ENCODE measurements at regions not wholly inside any gene's neighbourhood (a gene's known extent, or its start where the extent isn't known, plus 50 kb on each side); places are given as distances from the start of the nearest gene placed in this dataset.

DNA sequence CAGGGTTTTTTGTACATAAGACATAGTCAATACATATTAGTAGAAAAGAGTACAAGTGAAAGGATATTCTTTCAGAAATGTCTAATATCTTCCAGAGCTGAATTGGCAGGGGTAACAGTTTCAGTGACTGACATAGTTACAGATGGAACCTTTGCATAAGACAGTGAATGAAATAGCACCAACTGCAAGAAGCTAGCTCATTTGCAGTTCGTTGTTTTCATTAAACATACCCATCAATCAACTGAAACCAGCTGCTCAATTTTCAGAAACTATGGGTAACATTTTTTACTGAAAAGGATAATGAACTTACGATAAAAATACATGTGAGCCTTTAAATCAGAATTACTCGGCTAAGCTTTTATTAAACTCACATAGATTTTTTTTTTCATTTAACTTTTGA, 93.9 kb upstream of the EPHA3 start:
- ChIA-PET CTCF (no interaction called here), POLR2A (interaction anchor here (0.6 kb wide), 1 partner anchor 26 kb away, joined by 16 read pairs; no protein-coding TSS in a partner anchor)
- Histone ChIP-seq H3K4me2 (no peak overlapping the region), H3K4me1 (no peaks in the 10 kb centered on the region), H3K27ac (no peak overlapping the region), H3K4me3 (no peak overlapping the region), H3K9me3 (no peaks in the 10 kb centered on the region)
- ATAC-seq: no peak
- no peak for DNase-seq (ENCODE audit: low read depth in 1 of 2, low spot score in 1 of 2)
- no peak for FAIRE-seq
- TF ChIP-seq SREBF2 (IDR thresholded peaks at IDR 0.05) (no peak), CBX8 (IDR thresholded peaks at IDR 0.05) (no peak), GATA3 (IDR thresholded peaks at IDR 0.05; ENCODE audit: borderline replicate concordance) (no peak), TP53 (CRISPR knock-in tag; IDR thresholded peaks at IDR 0.05) (no peak), SMC3 (IDR thresholded peaks at IDR 0.05) (no peak), EHMT2 (IDR thresholded peaks at IDR 0.05; ENCODE audit: low read depth) (no peak), POLR2A (IDR thresholded peaks at IDR 0.05; ENCODE audit: low read length) (no peak), CBX2 (IDR thresholded peaks at IDR 0.05; ENCODE audit: borderline replicate concordance, low read depth) (no peak), HEYL (CRISPR knock-in tag; IDR thresholded peaks at IDR 0.05) (no peak), PHF8 (IDR thresholded peaks at IDR 0.05; ENCODE audit: borderline replicate concordance, low read depth) (no peak), MYC (IDR thresholded peaks at IDR 0.05; ENCODE audit: borderline replicate concordance, low read length) (no peak)
- TF ChIP-seq, protein P1, sequence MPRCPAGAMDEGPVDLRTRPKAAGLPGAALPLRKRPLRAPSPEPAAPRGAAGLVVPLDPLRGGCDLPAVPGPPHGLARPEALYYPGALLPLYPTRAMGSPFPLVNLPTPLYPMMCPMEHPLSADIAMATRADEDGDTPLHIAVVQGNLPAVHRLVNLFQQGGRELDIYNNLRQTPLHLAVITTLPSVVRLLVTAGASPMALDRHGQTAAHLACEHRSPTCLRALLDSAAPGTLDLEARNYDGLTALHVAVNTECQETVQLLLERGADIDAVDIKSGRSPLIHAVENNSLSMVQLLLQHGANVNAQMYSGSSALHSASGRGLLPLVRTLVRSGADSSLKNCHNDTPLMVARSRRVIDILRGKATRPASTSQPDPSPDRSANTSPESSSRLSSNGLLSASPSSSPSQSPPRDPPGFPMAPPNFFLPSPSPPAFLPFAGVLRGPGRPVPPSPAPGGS (IDR thresholded peaks at IDR 0.05): no peak
- TF ChIP-seq, protein P2, sequence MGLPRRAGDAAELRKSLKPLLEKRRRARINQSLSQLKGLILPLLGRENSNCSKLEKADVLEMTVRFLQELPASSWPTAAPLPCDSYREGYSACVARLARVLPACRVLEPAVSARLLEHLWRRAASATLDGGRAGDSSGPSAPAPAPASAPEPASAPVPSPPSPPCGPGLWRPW (IDR thresholded peaks at IDR 0.05): no peak
- TF ChIP-seq, protein P3, sequence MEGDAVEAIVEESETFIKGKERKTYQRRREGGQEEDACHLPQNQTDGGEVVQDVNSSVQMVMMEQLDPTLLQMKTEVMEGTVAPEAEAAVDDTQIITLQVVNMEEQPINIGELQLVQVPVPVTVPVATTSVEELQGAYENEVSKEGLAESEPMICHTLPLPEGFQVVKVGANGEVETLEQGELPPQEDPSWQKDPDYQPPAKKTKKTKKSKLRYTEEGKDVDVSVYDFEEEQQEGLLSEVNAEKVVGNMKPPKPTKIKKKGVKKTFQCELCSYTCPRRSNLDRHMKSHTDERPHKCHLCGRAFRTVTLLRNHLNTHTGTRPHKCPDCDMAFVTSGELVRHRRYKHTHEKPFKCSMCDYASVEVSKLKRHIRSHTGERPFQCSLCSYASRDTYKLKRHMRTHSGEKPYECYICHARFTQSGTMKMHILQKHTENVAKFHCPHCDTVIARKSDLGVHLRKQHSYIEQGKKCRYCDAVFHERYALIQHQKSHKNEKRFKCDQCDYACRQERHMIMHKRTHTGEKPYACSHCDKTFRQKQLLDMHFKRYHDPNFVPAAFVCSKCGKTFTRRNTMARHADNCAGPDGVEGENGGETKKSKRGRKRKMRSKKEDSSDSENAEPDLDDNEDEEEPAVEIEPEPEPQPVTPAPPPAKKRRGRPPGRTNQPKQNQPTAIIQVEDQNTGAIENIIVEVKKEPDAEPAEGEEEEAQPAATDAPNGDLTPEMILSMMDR (IDR thresholded peaks at IDR 0.05): no peak
- WGBS (ENCODE audit: missing lambda C conversion rate): 3% methylated on average over 3 of the region's 3 CpGs

DNA sequence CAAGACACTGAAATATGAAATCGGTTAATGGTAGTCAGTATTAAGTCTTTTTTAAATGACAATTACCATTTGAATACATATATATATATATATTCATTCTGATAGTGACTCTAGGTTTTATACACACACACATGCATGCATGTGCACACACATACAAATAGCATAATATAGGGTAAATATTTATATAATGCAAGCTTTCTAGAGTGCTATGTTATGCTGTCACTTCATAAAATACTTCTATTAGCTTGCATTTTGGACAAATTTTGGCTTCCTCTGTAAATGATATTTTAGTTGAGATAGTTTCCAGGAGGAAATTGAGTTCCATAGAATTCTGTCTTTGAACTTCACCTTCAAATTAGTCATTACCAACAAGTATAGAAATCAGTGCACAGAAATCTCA, 89.9 kb upstream of the EPHA3 start:
- no peak overlapping the region for H3K4me3 ChIP-seq
- FAIRE-seq (no peak), DNase-seq (ENCODE audit: low read depth in 1 of 2, low spot score in 1 of 2) (no peak), ATAC-seq (no peak)
- POLR2A ChIA-PET: no interaction called here
- no peak overlapping the region for H3K27ac ChIP-seq
- TF ChIP-seq RNF2 (IDR thresholded peaks at IDR 0.05; ENCODE audit: borderline replicate concordance, low read depth) (no peak), MAFK (IDR thresholded peaks at IDR 0.05; ENCODE audit: partially characterized antibody) (no peak), POLR2A (IDR thresholded peaks at IDR 0.05; ENCODE audit: low read length) (no peak), POLR2AphosphoS2 (conservative IDR thresholded peaks at IDR 0.05; ENCODE audit: low read length) (no peak), HDAC2 (IDR thresholded peaks at IDR 0.05) (no peak), FOXS1 (CRISPR knock-in tag; IDR thresholded peaks at IDR 0.05) (no peak), NFE2L2 (conservative IDR thresholded peaks at IDR 0.05; ENCODE audit: low read length) (no peak), BHLHE40 (IDR thresholded peaks at IDR 0.05; ENCODE audit: low read depth, low read length) (no peak), SREBF2 (IDR thresholded peaks at IDR 0.05) (no peak), HEYL (CRISPR knock-in tag; IDR thresholded peaks at IDR 0.05) (no peak), HOXA7 (CRISPR knock-in tag; IDR thresholded peaks at IDR 0.05) (no peak), JUN (IDR thresholded peaks at IDR 0.05) (no peak), EHF (CRISPR knock-in tag; IDR thresholded peaks at IDR 0.05) (no peak), CHD4 (IDR thresholded peaks at IDR 0.05; ENCODE audit: borderline replicate concordance) (no peak), EP300 (IDR thresholded peaks at IDR 0.05) (no peak), EHMT2 (IDR thresholded peaks at IDR 0.05; ENCODE audit: low read depth) (no peak), TFCP2L1 (CRISPR knock-in tag; IDR thresholded peaks at IDR 0.05) (no peak), CHD2 (IDR thresholded peaks at IDR 0.05; ENCODE audit: low read length, partially characterized antibody) (no peak)
- TF ChIP-seq, protein P4, sequence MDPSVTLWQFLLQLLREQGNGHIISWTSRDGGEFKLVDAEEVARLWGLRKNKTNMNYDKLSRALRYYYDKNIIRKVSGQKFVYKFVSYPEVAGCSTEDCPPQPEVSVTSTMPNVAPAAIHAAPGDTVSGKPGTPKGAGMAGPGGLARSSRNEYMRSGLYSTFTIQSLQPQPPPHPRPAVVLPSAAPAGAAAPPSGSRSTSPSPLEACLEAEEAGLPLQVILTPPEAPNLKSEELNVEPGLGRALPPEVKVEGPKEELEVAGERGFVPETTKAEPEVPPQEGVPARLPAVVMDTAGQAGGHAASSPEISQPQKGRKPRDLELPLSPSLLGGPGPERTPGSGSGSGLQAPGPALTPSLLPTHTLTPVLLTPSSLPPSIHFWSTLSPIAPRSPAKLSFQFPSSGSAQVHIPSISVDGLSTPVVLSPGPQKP (IDR thresholded peaks at IDR 0.05; ENCODE audit: low read depth, low read length): no peak
- no peaks in the 10 kb centered on the region for H3K4me1 ChIP-seq
- CTCF ChIA-PET: no interaction called here
- no peak overlapping the region for H3K4me2 ChIP-seq
- no peaks in the 10 kb centered on the region for H3K9me3 ChIP-seq
- 0% methylated on average over 1 of the region's 1 CpG for WGBS (ENCODE audit: missing lambda C conversion rate)
